Activated CD8-positive, alpha-beta T cell treated with anti-CD3 and anti-CD28 coated beads for 36 hours (primary cell): ENCODE measurements at regions not wholly inside any gene's neighbourhood (a gene's known extent, or its start where the extent isn't known, plus 50 kb on each side); places are given as distances from the start of the nearest gene placed in this dataset.

Source experiments
- ATAC-seq: fragments of 200-7000 bp; cut with Tn5 transposase; one replicate; pipeline ENCODE4 v1.10.0; 2021; ENCODE audit warnings: mild to moderate bottlenecking, moderate library complexity
- CTCF ChIA-PET: fragments of 350-600 bp; sonication (Branson Sonifier 250); formaldehyde crosslinking; loops from one replicate; lab custom pipeline; 2021; ENCODE audit warnings: antibody characterized with exemption; lab: Charles Lee
- POLR2A ChIA-PET: fragments of 350-600 bp; sonication (Branson Sonifier 250); formaldehyde crosslinking; loops from one replicate; lab custom pipeline; 2021; ENCODE audit warnings: antibody characterized with exemption; lab: Charles Lee
- DNase-seq: peaks from one replicate; pipeline ENCODE4 v3.0.0-alpha.2; 2020
- H3K27ac Mint-ChIP-seq: one replicate; pipeline ENCODE4 v1.8.0; 2021; ENCODE audit warnings: mild to moderate bottlenecking, mixed read lengths
- H3K27me3 Mint-ChIP-seq: one replicate; pipeline ENCODE4 v1.8.0; 2021; ENCODE audit warnings: mixed read lengths
- H3K36me3 Mint-ChIP-seq: one replicate; pipeline ENCODE4 v1.8.0; 2021; ENCODE audit warnings: low read depth, mixed read lengths
- H3K4me1 Mint-ChIP-seq: one replicate; pipeline ENCODE4 v1.8.0; 2021; ENCODE audit warnings: low read depth, mixed read lengths
- H3K4me3 Mint-ChIP-seq: one replicate; pipeline ENCODE4 v1.8.0; 2021; ENCODE audit warnings: mild to moderate bottlenecking, moderate library complexity, mixed read lengths
- H3K9me3 Mint-ChIP-seq: one replicate; pipeline ENCODE4 v1.8.0; 2021; ENCODE audit warnings: mixed read lengths
- intact Hi-C: fragments of 100-400 bp; cut with micrococcal nuclease; formaldehyde crosslinking; loops from one replicate; pipeline ENCODE4 v1.10.0; 2022
- TF ChIP-seq, protein P1 (sequence below): fragments of 200-600 bp; IDR thresholded peaks from one replicate; pipeline ENCODE4 v1.8.0; 2022; ENCODE audit warnings: antibody characterized with exemption, mild to moderate bottlenecking

DNA sequence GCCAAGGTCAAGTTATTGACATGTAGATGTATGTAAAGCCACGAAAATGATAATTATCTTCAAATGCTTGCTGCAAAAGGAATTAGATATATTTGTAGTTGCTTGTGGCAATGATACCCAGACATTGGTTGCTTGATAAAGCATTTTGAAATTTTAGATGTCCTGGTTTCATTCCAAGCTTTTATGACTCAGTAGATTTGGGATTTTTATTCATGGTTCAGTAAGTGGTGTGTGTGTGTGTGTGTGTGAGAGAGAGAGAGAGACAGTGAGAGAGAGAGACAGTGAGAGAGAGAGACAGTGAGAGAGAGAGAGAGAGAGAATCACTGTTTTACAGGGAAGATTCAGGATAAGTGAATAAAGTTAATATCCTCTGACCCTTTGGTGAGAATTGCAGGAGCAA, 498.2 kb upstream of the C1orf87 start:
- POLR2A ChIA-PET: no interaction called here
- no peak for DNase-seq
- Mint-ChIP-seq H3K4me3 (no peak overlapping the region), H3K27me3 (peaks cover 2% of the 10 kb centered on the region), H3K36me3 (no peaks in the 10 kb centered on the region), H3K9me3 (no peaks in the 10 kb centered on the region), H3K27ac (no peak overlapping the region), H3K4me1 (no peaks in the 10 kb centered on the region)
- intact Hi-C loops: no loop called here
- no peak for ATAC-seq
- CTCF ChIA-PET: no interaction called here
- TF ChIP-seq, protein P1, sequence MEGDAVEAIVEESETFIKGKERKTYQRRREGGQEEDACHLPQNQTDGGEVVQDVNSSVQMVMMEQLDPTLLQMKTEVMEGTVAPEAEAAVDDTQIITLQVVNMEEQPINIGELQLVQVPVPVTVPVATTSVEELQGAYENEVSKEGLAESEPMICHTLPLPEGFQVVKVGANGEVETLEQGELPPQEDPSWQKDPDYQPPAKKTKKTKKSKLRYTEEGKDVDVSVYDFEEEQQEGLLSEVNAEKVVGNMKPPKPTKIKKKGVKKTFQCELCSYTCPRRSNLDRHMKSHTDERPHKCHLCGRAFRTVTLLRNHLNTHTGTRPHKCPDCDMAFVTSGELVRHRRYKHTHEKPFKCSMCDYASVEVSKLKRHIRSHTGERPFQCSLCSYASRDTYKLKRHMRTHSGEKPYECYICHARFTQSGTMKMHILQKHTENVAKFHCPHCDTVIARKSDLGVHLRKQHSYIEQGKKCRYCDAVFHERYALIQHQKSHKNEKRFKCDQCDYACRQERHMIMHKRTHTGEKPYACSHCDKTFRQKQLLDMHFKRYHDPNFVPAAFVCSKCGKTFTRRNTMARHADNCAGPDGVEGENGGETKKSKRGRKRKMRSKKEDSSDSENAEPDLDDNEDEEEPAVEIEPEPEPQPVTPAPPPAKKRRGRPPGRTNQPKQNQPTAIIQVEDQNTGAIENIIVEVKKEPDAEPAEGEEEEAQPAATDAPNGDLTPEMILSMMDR: no peak

DNA sequence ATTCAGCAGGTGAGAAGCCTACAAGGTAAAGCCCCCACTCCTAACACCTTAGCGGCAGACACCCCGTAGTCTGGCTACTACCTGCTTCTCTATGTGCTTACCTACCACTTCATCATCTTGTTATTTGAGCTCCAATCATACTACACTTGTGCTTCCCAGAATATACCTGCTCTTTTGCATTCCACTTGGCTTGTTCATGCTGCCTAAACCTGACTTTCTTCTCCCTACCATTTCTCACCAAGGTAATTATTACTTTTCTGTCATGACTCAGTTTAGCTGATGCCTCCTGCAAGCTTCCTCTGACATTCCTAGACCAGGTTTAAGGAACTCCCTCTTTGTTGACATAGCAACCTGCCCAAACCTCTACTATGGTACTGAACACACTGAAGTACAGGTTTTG, 495.6 kb upstream of the C1orf87 start:
- no peak for ATAC-seq
- H3K4me1 Mint-ChIP-seq: no peaks in the 10 kb centered on the region
- no peak overlapping the region for H3K27ac Mint-ChIP-seq
- POLR2A ChIA-PET: no interaction called here
- H3K4me3 Mint-ChIP-seq: no peak overlapping the region
- TF ChIP-seq, protein P1: no peak
- CTCF ChIA-PET: no interaction called here
- intact Hi-C loops: no loop called here
- no peaks in the 10 kb centered on the region for H3K36me3 Mint-ChIP-seq
- no peaks in the 10 kb centered on the region for H3K9me3 Mint-ChIP-seq
- H3K27me3 Mint-ChIP-seq: peaks cover 2% of the 10 kb centered on the region
- DNase-seq: no peak

DNA sequence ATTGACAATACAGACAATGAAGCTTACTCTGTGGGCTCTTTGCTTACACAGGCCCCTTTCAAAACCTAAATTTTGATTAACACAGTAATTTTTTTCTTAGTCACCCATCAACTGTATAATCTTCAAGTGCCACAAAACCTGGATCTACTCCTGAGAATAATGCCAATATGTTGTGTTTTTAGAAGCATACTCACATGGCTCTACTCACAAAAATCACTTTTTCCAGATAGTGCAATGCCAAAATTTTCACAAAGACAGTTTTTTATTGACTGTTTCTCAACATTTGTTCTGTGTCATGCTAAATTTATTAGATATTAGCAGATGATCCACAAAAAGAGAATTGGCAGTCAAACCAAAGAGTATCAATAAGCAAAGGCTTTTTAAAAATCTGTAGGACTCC, 493.7 kb upstream of the C1orf87 start:
- Mint-ChIP-seq H3K36me3 (no peaks in the 10 kb centered on the region), H3K27me3 (peaks cover 2% of the 10 kb centered on the region), H3K27ac (no peak overlapping the region), H3K9me3 (no peaks in the 10 kb centered on the region), H3K4me1 (no peaks in the 10 kb centered on the region), H3K4me3 (no peak overlapping the region)
- intact Hi-C loops: no loop called here
- ChIA-PET CTCF (no interaction called here), POLR2A (no interaction called here)
- TF ChIP-seq, protein P1: no peak
- ATAC-seq: no peak
- no peak for DNase-seq

GRCh38 chr1:60564916-60565750, 491.6 kb upstream of the C1orf87 start:
- ATAC-seq (no peak), DNase-seq (no peak)
- no peaks in the 10 kb centered on the region for H3K36me3 Mint-ChIP-seq
- no peaks in the 10 kb centered on the region for H3K4me1 Mint-ChIP-seq
- H3K27ac Mint-ChIP-seq: no peak overlapping the region
- no peak overlapping the region for H3K4me3 Mint-ChIP-seq
- TF ChIP-seq, protein P1: no peak
- intact Hi-C loops: no loop called here
- CTCF ChIA-PET: no interaction called here
- POLR2A ChIA-PET: no interaction called here
- peaks cover 2% of the 10 kb centered on the region for H3K27me3 Mint-ChIP-seq
- H3K9me3 Mint-ChIP-seq: no peaks in the 10 kb centered on the region

GRCh38 chr1:60563777-60564535, 490.4 kb upstream of the C1orf87 start:
- Mint-ChIP-seq H3K4me1 (no peaks in the 10 kb centered on the region), H3K27me3 (peaks cover 2% of the 10 kb centered on the region), H3K9me3 (no peaks in the 10 kb centered on the region), H3K4me3 (no peak overlapping the region), H3K27ac (no peak overlapping the region), H3K36me3 (no peaks in the 10 kb centered on the region)
- CTCF ChIA-PET: no interaction called here
- intact Hi-C loops: no loop called here
- TF ChIP-seq, protein P1: no peak
- ATAC-seq (no peak), DNase-seq (no peak)
- POLR2A ChIA-PET: no interaction called here
